Gastroesophageal sphincter (tissue), 3 donors: ENCODE measurements at regions not wholly inside any gene's neighbourhood (a gene's known extent, or its start where the extent isn't known, plus 50 kb on each side); places are given as distances from the start of the nearest gene placed in this dataset.

ENCODE experiments used
- POLR2A ChIP-seq, 2 donors: fragments of 450-650 bp; IDR thresholded peaks; one replicate each; pipeline ENCODE4 v1.6.1; 2017; ENCODE audit warnings: antibody characterized with exemption in 2 of 2, mild to moderate bottlenecking in 2 of 2, moderate library complexity in 1 of 2
- POLR2AphosphoS5 ChIP-seq: sonication (generic); formaldehyde crosslinking; IDR thresholded peaks from one replicate; pipeline ENCODE4 v1.6.1; 2017; ENCODE audit warnings: antibody characterized with exemption
- TF ChIP-seq, protein P1 (sequence below), 4 experiments: fragments of 200-600 bp in 2 of 4; fragments of 450-650 bp in 2 of 4; sonication (generic) in 1 of 4; IDR thresholded peaks; one replicate each; pipeline ENCODE4 v1.5.1; 2017 to 2019; ENCODE audit warnings: antibody characterized with exemption in 4 of 4, mild to moderate bottlenecking in 2 of 4, moderate library complexity in 2 of 4

DNA sequence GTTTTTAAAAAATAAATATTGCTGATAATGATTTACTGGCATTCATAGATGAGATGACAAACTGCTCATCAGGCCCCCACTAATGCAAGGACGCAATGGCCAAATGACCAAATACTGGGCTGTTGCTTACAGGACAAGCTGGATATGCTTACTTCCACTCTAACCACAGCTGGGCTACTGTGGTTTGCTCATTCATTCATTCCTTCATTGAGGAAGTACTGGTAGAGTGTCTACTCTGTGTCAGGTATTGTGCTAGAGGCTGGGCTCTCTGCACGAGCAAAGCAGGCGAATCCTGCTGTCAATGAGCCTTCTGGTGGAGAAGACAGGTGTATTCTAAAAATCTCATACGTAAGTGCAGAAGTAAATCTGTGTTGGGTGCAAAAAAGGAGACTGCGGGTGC lies 113.3 kb upstream of the SLC38A2 start:
- TF ChIP-seq, protein P1, sequence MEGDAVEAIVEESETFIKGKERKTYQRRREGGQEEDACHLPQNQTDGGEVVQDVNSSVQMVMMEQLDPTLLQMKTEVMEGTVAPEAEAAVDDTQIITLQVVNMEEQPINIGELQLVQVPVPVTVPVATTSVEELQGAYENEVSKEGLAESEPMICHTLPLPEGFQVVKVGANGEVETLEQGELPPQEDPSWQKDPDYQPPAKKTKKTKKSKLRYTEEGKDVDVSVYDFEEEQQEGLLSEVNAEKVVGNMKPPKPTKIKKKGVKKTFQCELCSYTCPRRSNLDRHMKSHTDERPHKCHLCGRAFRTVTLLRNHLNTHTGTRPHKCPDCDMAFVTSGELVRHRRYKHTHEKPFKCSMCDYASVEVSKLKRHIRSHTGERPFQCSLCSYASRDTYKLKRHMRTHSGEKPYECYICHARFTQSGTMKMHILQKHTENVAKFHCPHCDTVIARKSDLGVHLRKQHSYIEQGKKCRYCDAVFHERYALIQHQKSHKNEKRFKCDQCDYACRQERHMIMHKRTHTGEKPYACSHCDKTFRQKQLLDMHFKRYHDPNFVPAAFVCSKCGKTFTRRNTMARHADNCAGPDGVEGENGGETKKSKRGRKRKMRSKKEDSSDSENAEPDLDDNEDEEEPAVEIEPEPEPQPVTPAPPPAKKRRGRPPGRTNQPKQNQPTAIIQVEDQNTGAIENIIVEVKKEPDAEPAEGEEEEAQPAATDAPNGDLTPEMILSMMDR (IDR thresholded peaks at IDR 0.05) = no peak
- no peak for TF ChIP-seq POLR2A (IDR thresholded peaks at IDR 0.05)
- no peak for TF ChIP-seq POLR2AphosphoS5
